CD14-positive monocyte (primary cell): ENCODE measurements at regions not wholly inside any gene's neighbourhood (a gene's known extent, or its start where the extent isn't known, plus 50 kb on each side); places are given as distances from the start of the nearest gene placed in this dataset.

Experiments
- DNase-seq, 3 donors: peaks; one replicate each; pipeline ENCODE4 v3.0.0-alpha.2; 2011 to 2022
- H2AFZ ChIP-seq: 2 replicates; pipeline ENCODE4 v1.6.0; 2012; ENCODE audit warnings: mild to moderate bottlenecking, low read depth, low read length, inconsistent platforms; ENCODE audit not compliant: insufficient read depth, poor library complexity, severe bottlenecking
- H3K27ac ChIP-seq, 2 donors: 1 replicate in 1 of 2; 2 replicates in 1 of 2; pipeline ENCODE4 v1.5.1; 2012 to 2013; ENCODE audit warnings: low read length in 2 of 2, control low read depth in 1 of 2, inconsistent platforms in 1 of 2, low read depth in 1 of 2, mild to moderate bottlenecking in 1 of 2
- H3K27me3 ChIP-seq, 2 donors: one replicate each; pipeline versions ENCODE4 v1.6.0 to v1.6.1; 2011 to 2013; ENCODE audit warnings: low read length in 2 of 2; ENCODE audit not compliant: control insufficient read depth in 2 of 2, insufficient read depth in 2 of 2
- H3K36me3 ChIP-seq, 2 donors: replicated peaks in 1 of 2; 1 replicate in 1 of 2; 2 replicates in 1 of 2; pipeline versions ENCODE4 v1.5.1 to v1.6.1; 2012 to 2013; ENCODE audit warnings: low read length in 2 of 2, control low read depth in 1 of 2, inconsistent platforms in 1 of 2, mild to moderate bottlenecking in 1 of 2; ENCODE audit not compliant: insufficient read depth in 2 of 2, control insufficient read depth in 1 of 2
- H3K4me1 ChIP-seq, 2 donors: 1 replicate in 1 of 2; 2 replicates in 1 of 2; pipeline versions ENCODE4 v1.5.1 to v1.6.1; 2012 to 2013; ENCODE audit warnings: low read length in 2 of 2, control low read depth in 1 of 2, inconsistent platforms in 1 of 2, mild to moderate bottlenecking in 1 of 2, moderate library complexity in 1 of 2; ENCODE audit not compliant: insufficient read depth in 2 of 2, control insufficient read depth in 1 of 2
- H3K4me2 ChIP-seq: replicated peaks from 2 replicates; pipeline ENCODE3; 2012; ENCODE audit warnings: low read length, moderate library complexity, mild to moderate bottlenecking; ENCODE audit not compliant: poor library complexity, severe bottlenecking; ENCODE audit errors: extremely low read depth
- H3K4me3 ChIP-seq, 3 experiments: fragments of 200-600 bp in 1 of 3; sonication (generic) in 1 of 3; replicated peaks in 1 of 3; 1 replicate in 2 of 3; 2 replicates in 1 of 3; pipeline ENCODE4 v1.5.1; 2011 to 2013; ENCODE audit warnings: low read length in 3 of 3, mild to moderate bottlenecking in 3 of 3, control low read depth in 2 of 3, low read depth in 2 of 3, inconsistent platforms in 1 of 3, moderate library complexity in 1 of 3
- H3K79me2 ChIP-seq: 2 replicates; pipeline ENCODE4 v1.6.0; 2012; ENCODE audit warnings: mild to moderate bottlenecking, control low read depth, inconsistent platforms, low read length, moderate library complexity; ENCODE audit not compliant: insufficient read depth
- H3K9ac ChIP-seq: 2 replicates; pipeline ENCODE4 v1.6.0; 2017; ENCODE audit warnings: low read length, mild to moderate bottlenecking; ENCODE audit not compliant: insufficient read depth, poor library complexity, severe bottlenecking
- H3K9me3 ChIP-seq, 2 donors: replicated peaks in 1 of 2; 1 replicate in 1 of 2; 2 replicates in 1 of 2; pipeline versions ENCODE4 v1.5.1 to v1.6.1; 2012 to 2013; ENCODE audit warnings: low read length in 2 of 2, control low read depth in 1 of 2; ENCODE audit not compliant: control insufficient read depth in 1 of 2, insufficient read depth in 1 of 2
- H4K20me1 ChIP-seq: 2 replicates; pipeline ENCODE4 v1.6.0; 2012; ENCODE audit warnings: mild to moderate bottlenecking, low read length, control low read depth, moderate library complexity; ENCODE audit not compliant: insufficient read depth
- H3K27ac Mint-ChIP-seq, 7 donors: one replicate each; pipeline ENCODE4 v1.8.0; 2020; ENCODE audit warnings: mild to moderate bottlenecking in 7 of 7, mixed read lengths in 7 of 7, moderate library complexity in 6 of 7, inconsistent platforms in 2 of 7
- H3K27me3 Mint-ChIP-seq, 3 donors: one replicate each; pipeline ENCODE4 v1.8.0; 2021 to 2022; ENCODE audit warnings: low read depth in 3 of 3, mild to moderate bottlenecking in 3 of 3, mixed read lengths in 3 of 3, moderate library complexity in 3 of 3, inconsistent platforms in 1 of 3
- H3K36me3 Mint-ChIP-seq, 2 donors: one replicate each; pipeline ENCODE4 v1.8.0; 2020; ENCODE audit warnings: mixed read lengths in 2 of 2, inconsistent platforms in 1 of 2, mild to moderate bottlenecking in 1 of 2
- H3K4me1 Mint-ChIP-seq: one replicate; pipeline ENCODE4 v1.8.0; 2020; ENCODE audit warnings: mild to moderate bottlenecking, mixed read lengths
- H3K4me3 Mint-ChIP-seq, 2 donors: one replicate each; pipeline ENCODE4 v1.8.0; 2020; ENCODE audit warnings: mild to moderate bottlenecking in 2 of 2, mixed read lengths in 2 of 2, moderate library complexity in 1 of 2
- H3K9me3 Mint-ChIP-seq, 7 donors: one replicate each; pipeline ENCODE4 v1.8.0; 2020 to 2022; ENCODE audit warnings: mixed read lengths in 7 of 7, mild to moderate bottlenecking in 6 of 7, moderate library complexity in 6 of 7, inconsistent platforms in 2 of 7
- WGBS: methylation state at CpG from one replicate; pipeline ENCODE4 v1.1.5; 2013; ENCODE audit warnings: missing lambda C conversion rate; ENCODE audit not compliant: insufficient coverage; 5-methylcytosine and 5-hydroxymethylcytosine counted together
- intact Hi-C, 2 donors: fragments of 100-400 bp; cut with micrococcal nuclease; formaldehyde crosslinking; loops; one replicate each; pipeline versions ENCODE4 v1.15.0 to v1.15.1; 2023
- TF ChIP-seq, protein P1 (sequence below): fragments of 200-600 bp; IDR thresholded peaks from one replicate; pipeline ENCODE4 v1.8.0; 2022; ENCODE audit warnings: antibody characterized with exemption, mild to moderate bottlenecking

GRCh38 chr3:104961851-104962250, 404.9 kb upstream of the ALCAM start:
- H3K27me3 Mint-ChIP-seq, result no peaks in the 10 kb centered on the region
- H3K27ac ChIP-seq, result no peak overlapping the region
- no peaks in the 10 kb centered on the region for H3K4me1 Mint-ChIP-seq
- TF ChIP-seq, protein P1, sequence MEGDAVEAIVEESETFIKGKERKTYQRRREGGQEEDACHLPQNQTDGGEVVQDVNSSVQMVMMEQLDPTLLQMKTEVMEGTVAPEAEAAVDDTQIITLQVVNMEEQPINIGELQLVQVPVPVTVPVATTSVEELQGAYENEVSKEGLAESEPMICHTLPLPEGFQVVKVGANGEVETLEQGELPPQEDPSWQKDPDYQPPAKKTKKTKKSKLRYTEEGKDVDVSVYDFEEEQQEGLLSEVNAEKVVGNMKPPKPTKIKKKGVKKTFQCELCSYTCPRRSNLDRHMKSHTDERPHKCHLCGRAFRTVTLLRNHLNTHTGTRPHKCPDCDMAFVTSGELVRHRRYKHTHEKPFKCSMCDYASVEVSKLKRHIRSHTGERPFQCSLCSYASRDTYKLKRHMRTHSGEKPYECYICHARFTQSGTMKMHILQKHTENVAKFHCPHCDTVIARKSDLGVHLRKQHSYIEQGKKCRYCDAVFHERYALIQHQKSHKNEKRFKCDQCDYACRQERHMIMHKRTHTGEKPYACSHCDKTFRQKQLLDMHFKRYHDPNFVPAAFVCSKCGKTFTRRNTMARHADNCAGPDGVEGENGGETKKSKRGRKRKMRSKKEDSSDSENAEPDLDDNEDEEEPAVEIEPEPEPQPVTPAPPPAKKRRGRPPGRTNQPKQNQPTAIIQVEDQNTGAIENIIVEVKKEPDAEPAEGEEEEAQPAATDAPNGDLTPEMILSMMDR, result no peak
- H3K36me3 Mint-ChIP-seq, result no peaks in the 10 kb centered on the region
- no CpG with 5 or more reads among the region's 1 CpG for WGBS
- H2AFZ ChIP-seq, result no peak overlapping the region
- H3K79me2 ChIP-seq, result no peaks in the 10 kb centered on the region
- H3K9me3 Mint-ChIP-seq, result peaks cover 0 to 2% (median 0%) of the 10 kb centered on the region in 7 donors
- H3K4me3 Mint-ChIP-seq, result no peak overlapping the region
- no peak for DNase-seq
- H3K27ac Mint-ChIP-seq, result no peak overlapping the region
- no peaks in the 10 kb centered on the region for H3K4me1 ChIP-seq
- H3K4me2 ChIP-seq, result no peak overlapping the region
- intact Hi-C loops, result no loop called here
- H3K27me3 ChIP-seq, result no peaks in the 10 kb centered on the region
- H3K36me3 ChIP-seq, result no peaks in the 10 kb centered on the region
- H4K20me1 ChIP-seq, result no peaks in the 10 kb centered on the region
- no peak overlapping the region for H3K4me3 ChIP-seq
- no peak overlapping the region for H3K9ac ChIP-seq
- peaks cover 0 to 2% of the 10 kb centered on the region in 2 donors for H3K9me3 ChIP-seq

DNA sequence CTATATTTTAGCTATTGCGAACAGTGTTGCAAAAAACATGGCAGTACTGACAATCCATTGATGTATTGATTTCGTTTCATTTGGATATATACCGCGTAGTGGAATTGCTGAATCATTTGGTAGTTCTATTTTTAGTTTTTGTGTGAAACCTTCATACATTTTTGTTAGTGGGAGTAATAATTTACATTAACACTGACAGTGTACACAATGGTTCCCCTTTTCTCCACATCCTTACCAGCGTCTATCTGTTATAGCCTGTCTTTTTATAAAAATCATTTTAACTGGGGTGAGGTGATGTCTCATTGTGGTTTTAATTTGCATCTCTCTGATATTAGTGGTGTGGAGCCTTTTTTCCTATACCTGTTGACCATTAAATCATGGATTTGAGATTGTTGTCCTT, 392.4 kb upstream of the ALCAM start:
- H3K4me1 ChIP-seq, result no peaks in the 10 kb centered on the region
- H3K27me3 Mint-ChIP-seq, result peaks cover 0 to 5% (median 2%) of the 10 kb centered on the region in 3 donors
- WGBS, result no CpG with 5 or more reads among the region's 5 CpGs
- no peak for DNase-seq
- no peak overlapping the region for H3K4me3 Mint-ChIP-seq
- no peaks in the 10 kb centered on the region for H3K79me2 ChIP-seq
- no peak overlapping the region for H3K4me3 ChIP-seq
- H3K9me3 ChIP-seq, result peaks cover 0 to 3% of the 10 kb centered on the region in 2 donors
- peaks cover 0 to 7% (median 3%) of the 10 kb centered on the region in 7 donors for H3K9me3 Mint-ChIP-seq
- no peak overlapping the region for H3K4me2 ChIP-seq
- H3K9ac ChIP-seq, result no peak overlapping the region
- H3K36me3 ChIP-seq, result no peaks in the 10 kb centered on the region
- no peaks in the 10 kb centered on the region for H3K4me1 Mint-ChIP-seq
- H2AFZ ChIP-seq, result no peak overlapping the region
- no peak overlapping the region for H3K27ac Mint-ChIP-seq
- intact Hi-C loops, result no loop called here
- TF ChIP-seq, protein P1, result no peak
- no peaks in the 10 kb centered on the region for H3K27me3 ChIP-seq
- H4K20me1 ChIP-seq, result no peaks in the 10 kb centered on the region
- H3K36me3 Mint-ChIP-seq, result no peaks in the 10 kb centered on the region
- H3K27ac ChIP-seq, result no peak overlapping the region
